Panc1 (cell line): ENCODE measurements at regions not wholly inside any gene's neighbourhood (a gene's known extent, or its start where the extent isn't known, plus 50 kb on each side); places are given as distances from the start of the nearest gene placed in this dataset.
"Not testable (repeated sequence)": the region's sequence is repeated elsewhere in the genome, so short reads cannot be mapped to it uniquely, and the experiment has no call there.

Experiments used
- ATAC-seq: fragments of 200-7000 bp; cut with Tn5 transposase; 2 replicates; pipeline ENCODE4 v1.9.1; 2020; ENCODE audit warnings: mild to moderate bottlenecking, moderate library complexity
- BruUV-seq: library from RNA; stranded (reverse); fragments of 400-500 nt; replicated peaks from 2 replicates; lab custom pipeline; 2021; lab: Mats Ljungman, UMichigan
- CTCF ChIA-PET: fragments of 300-600 bp; sonication (Branson Sonifier 250); formaldehyde crosslinking; loops from one replicate; lab custom pipeline; 2022; ENCODE audit warnings: antibody characterized with exemption; lab: Charles Lee
- POLR2A ChIA-PET: fragments of 300-600 bp; sonication (Branson Sonifier 250); formaldehyde crosslinking; loops from one replicate; lab custom pipeline; 2022; ENCODE audit warnings: antibody characterized with exemption; lab: Charles Lee
- DNase-seq: peaks from one replicate; pipeline ENCODE4 v3.0.0-alpha.2; 2010; ENCODE audit warnings: low read depth, low spot score
- H3K27ac ChIP-seq: 2 replicates; pipeline ENCODE4 v1.5.1; 2011; ENCODE audit warnings: mild to moderate bottlenecking, low read length, inconsistent platforms
- H3K27me3 ChIP-seq: fragments of 200-500 bp; sonication (Bioruptor generic); 2 replicates; pipeline ENCODE4 v1.6.0; 2014; ENCODE audit warnings: low read length, inconsistent platforms; ENCODE audit not compliant: control insufficient read depth, insufficient read depth
- H3K36me3 ChIP-seq: fragments of 200-500 bp; sonication (Bioruptor generic); 2 replicates; pipeline ENCODE4 v1.5.1; 2014; ENCODE audit warnings: inconsistent platforms, mild to moderate bottlenecking, low read length, moderate library complexity; ENCODE audit not compliant: control insufficient read depth, insufficient read depth
- H3K4me1 ChIP-seq: 2 replicates; pipeline ENCODE4 v1.5.1; 2011; ENCODE audit warnings: inconsistent platforms, mild to moderate bottlenecking, low read length, moderate library complexity; ENCODE audit not compliant: control insufficient read depth, insufficient read depth
- H3K4me3 ChIP-seq, 2 experiments: 2 replicates each; pipeline ENCODE4 v1.5.1; 2011 to 2012; ENCODE audit warnings: low read depth in 2 of 2, low read length in 2 of 2, mild to moderate bottlenecking in 2 of 2, inconsistent platforms in 1 of 2, moderate library complexity in 1 of 2
- H3K9me3 ChIP-seq: fragments of 200-500 bp; sonication (Bioruptor generic); 2 replicates; pipeline ENCODE4 v1.5.1; 2014; ENCODE audit warnings: low read depth, mild to moderate bottlenecking, inconsistent platforms, low read length, moderate library complexity; ENCODE audit not compliant: control insufficient read depth, insufficient read depth
- POLR2AphosphoS5 ChIP-seq: IDR thresholded peaks from 2 replicates; pipeline ENCODE4 v1.6.1; 2012; ENCODE audit warnings: mild to moderate bottlenecking, low read depth, low read length, moderate library complexity
- SIN3A ChIP-seq: IDR thresholded peaks from 2 replicates; pipeline ENCODE4 v1.6.1; 2012; ENCODE audit warnings: low read depth, mild to moderate bottlenecking, low read length, moderate library complexity, borderline replicate concordance; ENCODE audit not compliant: insufficient read depth
- TCF7L2 ChIP-seq: IDR thresholded peaks from 2 replicates; pipeline ENCODE4 v1.6.1; 2011; ENCODE audit warnings: mild to moderate bottlenecking, low read depth, low read length, inconsistent platforms
- in situ Hi-C: cut with HindIII; loops from 2 replicates; pipeline ENCODE4 v1.10.0; 2016; ENCODE audit warnings: low sequenced_read_pairs, low pct_unique_long_range_greater_than_20kb
- intact Hi-C: fragments of 100-400 bp; cut with micrococcal nuclease; formaldehyde crosslinking; loops from one replicate; pipeline ENCODE4 v1.10.0; 2022; ENCODE audit not compliant: unreplicated experiment
- TF ChIP-seq, protein P1 (sequence below), 2 experiments: IDR thresholded peaks; 2 replicates each; pipeline ENCODE4 v1.6.1; 2011 to 2012; ENCODE audit warnings: low read depth in 2 of 2, control low read depth in 1 of 2, low read length in 1 of 2, mild to moderate bottlenecking in 1 of 2, moderate library complexity in 1 of 2; ENCODE audit not compliant: insufficient read depth in 1 of 2
- TF ChIP-seq, protein P2 (sequence below): fragments of 450-650 bp; IDR thresholded peaks from 2 replicates; pipeline ENCODE4 v1.5.1; 2017; ENCODE audit warnings: mild to moderate bottlenecking

DNA sequence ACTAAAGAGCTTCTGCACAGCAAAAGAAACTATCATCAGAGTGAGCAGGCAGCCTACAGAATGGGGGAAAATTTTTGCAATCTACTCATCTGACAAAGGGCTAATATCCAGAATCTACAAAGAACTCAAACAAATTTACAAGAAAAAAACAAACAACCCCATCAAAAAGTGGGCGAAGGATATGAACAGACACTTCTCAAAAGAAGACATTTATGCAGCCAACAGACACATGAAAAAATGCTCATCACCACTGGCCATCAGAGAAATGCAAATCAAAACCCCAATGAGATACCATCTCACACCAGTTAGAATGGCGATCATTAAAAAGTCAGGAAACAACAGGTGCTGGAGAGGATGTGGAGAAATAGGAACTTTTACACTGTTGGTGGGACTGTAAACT lies 372.8 kb upstream of the CCL2 start:
- ATAC-seq, H3K4me1 ChIP-seq, H3K4me3 ChIP-seq, BruUV-seq, CTCF ChIA-PET, intact Hi-C loops, H3K27ac ChIP-seq, POLR2A ChIA-PET, H3K27me3 ChIP-seq, H3K36me3 ChIP-seq, in situ Hi-C loops, DNase-seq, H3K9me3 ChIP-seq: not testable (repeated sequence)

DNA sequence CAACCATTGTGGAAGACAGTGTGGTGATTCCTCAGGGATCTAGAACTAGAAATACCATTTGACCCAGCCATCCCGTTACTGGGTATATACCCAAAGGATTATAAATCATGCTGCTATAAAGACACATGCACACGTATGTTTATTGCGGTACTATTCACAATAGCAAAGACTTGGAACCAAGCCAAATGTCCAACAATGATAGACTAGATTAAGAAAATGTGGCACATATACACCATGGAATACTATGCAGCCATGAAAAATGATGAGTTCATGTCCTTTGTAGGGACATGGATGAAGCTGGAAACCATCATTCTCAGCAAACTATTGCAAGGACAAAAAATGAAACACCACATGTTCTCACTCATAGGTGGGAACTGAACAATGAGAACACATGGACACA lies 372.4 kb upstream of the CCL2 start:
- intact Hi-C loops, CTCF ChIA-PET, H3K4me3 ChIP-seq, in situ Hi-C loops, DNase-seq, H3K4me1 ChIP-seq, BruUV-seq, POLR2A ChIA-PET, H3K27me3 ChIP-seq, ATAC-seq, H3K27ac ChIP-seq, H3K9me3 ChIP-seq, H3K36me3 ChIP-seq: not testable (repeated sequence)

DNA sequence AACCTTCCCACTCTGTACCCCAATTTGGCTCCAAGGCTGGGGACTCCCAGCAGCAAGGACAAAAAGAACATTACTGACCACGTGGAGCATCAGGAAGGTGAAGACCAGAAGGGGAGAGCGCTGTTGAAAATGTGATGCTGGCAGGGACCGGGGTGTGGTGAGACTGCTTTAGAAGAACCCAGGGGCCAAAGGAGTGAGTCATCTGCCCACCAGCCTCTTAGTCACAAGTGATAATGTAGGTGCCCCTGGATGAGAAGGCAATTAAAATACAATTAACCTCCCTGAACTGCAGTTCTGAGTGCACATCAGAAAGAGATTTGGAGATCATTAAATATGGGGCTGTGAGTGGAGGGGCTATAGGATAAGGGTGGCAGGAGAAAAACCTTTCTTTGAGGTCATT lies 366.6 kb upstream of the CCL2 start:
- ATAC-seq: no peak
- ChIA-PET POLR2A (no interaction called here), CTCF (no interaction called here)
- Histone ChIP-seq H3K36me3 (no peaks in the 10 kb centered on the region), H3K27me3 (peaks cover 4% of the 10 kb centered on the region), H3K4me1 (no peaks in the 10 kb centered on the region), H3K27ac (no peak overlapping the region), H3K9me3 (no peaks in the 10 kb centered on the region), H3K4me3 (no peak overlapping the region)
- DNase-seq: no peak
- intact Hi-C loops: no loop called here
- in situ Hi-C loops: no loop called here
- BruUV-seq: no TSS peak
- TF ChIP-seq, protein P1, sequence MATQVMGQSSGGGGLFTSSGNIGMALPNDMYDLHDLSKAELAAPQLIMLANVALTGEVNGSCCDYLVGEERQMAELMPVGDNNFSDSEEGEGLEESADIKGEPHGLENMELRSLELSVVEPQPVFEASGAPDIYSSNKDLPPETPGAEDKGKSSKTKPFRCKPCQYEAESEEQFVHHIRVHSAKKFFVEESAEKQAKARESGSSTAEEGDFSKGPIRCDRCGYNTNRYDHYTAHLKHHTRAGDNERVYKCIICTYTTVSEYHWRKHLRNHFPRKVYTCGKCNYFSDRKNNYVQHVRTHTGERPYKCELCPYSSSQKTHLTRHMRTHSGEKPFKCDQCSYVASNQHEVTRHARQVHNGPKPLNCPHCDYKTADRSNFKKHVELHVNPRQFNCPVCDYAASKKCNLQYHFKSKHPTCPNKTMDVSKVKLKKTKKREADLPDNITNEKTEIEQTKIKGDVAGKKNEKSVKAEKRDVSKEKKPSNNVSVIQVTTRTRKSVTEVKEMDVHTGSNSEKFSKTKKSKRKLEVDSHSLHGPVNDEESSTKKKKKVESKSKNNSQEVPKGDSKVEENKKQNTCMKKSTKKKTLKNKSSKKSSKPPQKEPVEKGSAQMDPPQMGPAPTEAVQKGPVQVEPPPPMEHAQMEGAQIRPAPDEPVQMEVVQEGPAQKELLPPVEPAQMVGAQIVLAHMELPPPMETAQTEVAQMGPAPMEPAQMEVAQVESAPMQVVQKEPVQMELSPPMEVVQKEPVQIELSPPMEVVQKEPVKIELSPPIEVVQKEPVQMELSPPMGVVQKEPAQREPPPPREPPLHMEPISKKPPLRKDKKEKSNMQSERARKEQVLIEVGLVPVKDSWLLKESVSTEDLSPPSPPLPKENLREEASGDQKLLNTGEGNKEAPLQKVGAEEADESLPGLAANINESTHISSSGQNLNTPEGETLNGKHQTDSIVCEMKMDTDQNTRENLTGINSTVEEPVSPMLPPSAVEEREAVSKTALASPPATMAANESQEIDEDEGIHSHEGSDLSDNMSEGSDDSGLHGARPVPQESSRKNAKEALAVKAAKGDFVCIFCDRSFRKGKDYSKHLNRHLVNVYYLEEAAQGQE (IDR thresholded peaks at IDR 0.05; ENCODE audit: insufficient read depth in 1 of 2, low read depth in 2 of 2, low read length in 1 of 2): no peak
- TF ChIP-seq TCF7L2: no peak
- no peak for TF ChIP-seq POLR2AphosphoS5
- TF ChIP-seq, protein P2, sequence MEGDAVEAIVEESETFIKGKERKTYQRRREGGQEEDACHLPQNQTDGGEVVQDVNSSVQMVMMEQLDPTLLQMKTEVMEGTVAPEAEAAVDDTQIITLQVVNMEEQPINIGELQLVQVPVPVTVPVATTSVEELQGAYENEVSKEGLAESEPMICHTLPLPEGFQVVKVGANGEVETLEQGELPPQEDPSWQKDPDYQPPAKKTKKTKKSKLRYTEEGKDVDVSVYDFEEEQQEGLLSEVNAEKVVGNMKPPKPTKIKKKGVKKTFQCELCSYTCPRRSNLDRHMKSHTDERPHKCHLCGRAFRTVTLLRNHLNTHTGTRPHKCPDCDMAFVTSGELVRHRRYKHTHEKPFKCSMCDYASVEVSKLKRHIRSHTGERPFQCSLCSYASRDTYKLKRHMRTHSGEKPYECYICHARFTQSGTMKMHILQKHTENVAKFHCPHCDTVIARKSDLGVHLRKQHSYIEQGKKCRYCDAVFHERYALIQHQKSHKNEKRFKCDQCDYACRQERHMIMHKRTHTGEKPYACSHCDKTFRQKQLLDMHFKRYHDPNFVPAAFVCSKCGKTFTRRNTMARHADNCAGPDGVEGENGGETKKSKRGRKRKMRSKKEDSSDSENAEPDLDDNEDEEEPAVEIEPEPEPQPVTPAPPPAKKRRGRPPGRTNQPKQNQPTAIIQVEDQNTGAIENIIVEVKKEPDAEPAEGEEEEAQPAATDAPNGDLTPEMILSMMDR: no peak
- no peak for TF ChIP-seq SIN3A
